Fibroblast of lung (primary cell): ENCODE measurements at regions not wholly inside any gene's neighbourhood (a gene's known extent, or its start where the extent isn't known, plus 50 kb on each side); places are given as distances from the start of the nearest gene placed in this dataset.
A peak's percentile ranks its signal among the peaks of the same experiment; 100 is the strongest.

Source experiments
- DNase-seq, 2 donors: peaks; one replicate each; pipeline versions ENCODE4 v3.0.0 to v3.0.0-alpha.2; 2010; ENCODE audit warnings: low read depth in 2 of 2
- H2AFZ ChIP-seq: 2 replicates; pipeline ENCODE4 v1.5.1; 2012; ENCODE audit warnings: low read length, control low read depth, inconsistent platforms
- H3K27ac ChIP-seq: 2 replicates; pipeline ENCODE4 v1.5.1; 2011; ENCODE audit warnings: low read length, control low read depth; ENCODE audit not compliant: insufficient read depth
- H3K27me3 ChIP-seq: 2 replicates; pipeline ENCODE4 v1.5.1; 2011; ENCODE audit warnings: mild to moderate bottlenecking, low read length; ENCODE audit not compliant: control insufficient read depth, insufficient read depth
- H3K36me3 ChIP-seq: 2 replicates; pipeline ENCODE4 v1.5.1; 2011; ENCODE audit warnings: low read length; ENCODE audit not compliant: control insufficient read depth, insufficient read depth
- H3K4me1 ChIP-seq: 2 replicates; pipeline ENCODE4 v1.5.1; 2011; ENCODE audit warnings: low read length; ENCODE audit not compliant: control insufficient read depth, insufficient read depth; ENCODE audit errors: extremely low read depth
- H3K4me2 ChIP-seq: 2 replicates; pipeline ENCODE4 v1.5.1; 2011; ENCODE audit warnings: low read length, control low read depth; ENCODE audit not compliant: insufficient read depth; ENCODE audit errors: extremely low read depth
- H3K4me3 ChIP-seq, 4 experiments: fragments of 200-600 bp in 1 of 4; sonication (generic) in 1 of 4; replicated peaks in 1 of 4; 2 replicates each; pipeline ENCODE4 v1.5.1; 2011 to 2016; ENCODE audit warnings: low read length in 4 of 4, low read depth in 3 of 4, mild to moderate bottlenecking in 3 of 4, control low read depth in 2 of 4, inconsistent platforms in 1 of 4, mixed read lengths in 1 of 4; ENCODE audit not compliant: insufficient read depth in 1 of 4; ENCODE audit errors: control extremely low read depth in 1 of 4
- H3K79me2 ChIP-seq: 2 replicates; pipeline ENCODE4 v1.5.1; 2012; ENCODE audit warnings: mild to moderate bottlenecking, low read length, inconsistent platforms; ENCODE audit not compliant: control insufficient read depth, insufficient read depth
- H3K9ac ChIP-seq: 2 replicates; pipeline ENCODE4 v1.5.1; 2011; ENCODE audit warnings: mild to moderate bottlenecking, low read length, control low read depth; ENCODE audit not compliant: insufficient read depth
- H3K9me3 ChIP-seq: 2 replicates; pipeline ENCODE4 v1.5.1; 2012; ENCODE audit warnings: low read depth, low read length; ENCODE audit not compliant: control insufficient read depth, insufficient read depth
- H4K20me1 ChIP-seq: 2 replicates; pipeline ENCODE4 v1.5.1; 2011; ENCODE audit warnings: low read length; ENCODE audit not compliant: control insufficient read depth, insufficient read depth; ENCODE audit errors: extremely low read depth
- EZH2 ChIP-seq: IDR thresholded peaks from 2 replicates; pipeline ENCODE4 v1.5.1; 2012; ENCODE audit warnings: low read length, control low read depth, mild to moderate bottlenecking; ENCODE audit errors: missing control alignments
- TF ChIP-seq, protein P1 (sequence below), 2 donors: IDR thresholded peaks in 1 of 2; conservative IDR thresholded peaks in 1 of 2; 1 replicate in 1 of 2; 2 replicates in 1 of 2; pipeline ENCODE4 v1.5.1; 2011 to 2012; ENCODE audit warnings: low read length in 2 of 2, control low read depth in 1 of 2, inconsistent platforms in 1 of 2, low read depth in 1 of 2, mild to moderate bottlenecking in 1 of 2

DNA sequence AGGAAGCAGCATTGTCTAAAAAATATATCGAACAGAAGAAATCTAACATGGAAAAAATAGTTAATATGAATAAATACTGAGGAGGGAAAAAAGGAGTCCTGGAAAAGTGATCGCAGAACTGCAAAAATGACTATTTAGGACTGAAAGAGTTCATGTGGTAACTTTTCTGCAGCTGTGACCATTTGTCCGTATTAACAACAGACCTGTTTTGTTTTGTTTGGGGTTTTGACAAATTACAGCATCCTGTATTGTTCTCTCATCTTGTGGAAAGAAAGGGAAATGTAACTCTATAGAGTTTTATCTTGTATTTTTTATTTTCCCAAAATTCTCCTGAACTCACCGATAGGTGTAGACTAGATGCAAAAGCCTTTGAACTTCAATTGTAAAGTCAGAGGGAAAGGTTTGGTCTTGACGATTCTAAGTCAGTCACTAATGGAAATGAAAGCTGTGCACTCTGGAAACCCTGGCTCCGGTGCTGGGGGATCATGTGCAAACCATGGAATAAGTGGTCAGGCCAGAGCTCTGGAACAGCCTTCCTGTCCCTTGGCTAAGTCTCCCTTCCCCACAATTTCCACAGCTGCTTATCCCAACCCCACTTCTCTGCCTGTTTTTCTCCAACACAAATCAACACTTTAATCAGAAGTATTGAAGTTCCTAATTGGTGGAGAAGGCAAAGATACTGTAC lies 51.2 kb upstream of the MARCKS start:
- Histone ChIP-seq H3K79me2 (no peaks in the 10 kb centered on the region), H3K9ac (no peak overlapping the region), H3K27ac (no peak overlapping the region), H2AFZ (peak overlapping the region; percentile 23), H3K4me1 (no peaks in the 10 kb centered on the region), H3K36me3 (no peaks in the 10 kb centered on the region), H4K20me1 (no peaks in the 10 kb centered on the region), H3K4me3 (no peak overlapping the region), H3K27me3 (no peaks in the 10 kb centered on the region), H3K9me3 (no peaks in the 10 kb centered on the region), H3K4me2 (no peak overlapping the region)
- DNase-seq: no peak
- TF ChIP-seq EZH2: no peak
- TF ChIP-seq, protein P1, sequence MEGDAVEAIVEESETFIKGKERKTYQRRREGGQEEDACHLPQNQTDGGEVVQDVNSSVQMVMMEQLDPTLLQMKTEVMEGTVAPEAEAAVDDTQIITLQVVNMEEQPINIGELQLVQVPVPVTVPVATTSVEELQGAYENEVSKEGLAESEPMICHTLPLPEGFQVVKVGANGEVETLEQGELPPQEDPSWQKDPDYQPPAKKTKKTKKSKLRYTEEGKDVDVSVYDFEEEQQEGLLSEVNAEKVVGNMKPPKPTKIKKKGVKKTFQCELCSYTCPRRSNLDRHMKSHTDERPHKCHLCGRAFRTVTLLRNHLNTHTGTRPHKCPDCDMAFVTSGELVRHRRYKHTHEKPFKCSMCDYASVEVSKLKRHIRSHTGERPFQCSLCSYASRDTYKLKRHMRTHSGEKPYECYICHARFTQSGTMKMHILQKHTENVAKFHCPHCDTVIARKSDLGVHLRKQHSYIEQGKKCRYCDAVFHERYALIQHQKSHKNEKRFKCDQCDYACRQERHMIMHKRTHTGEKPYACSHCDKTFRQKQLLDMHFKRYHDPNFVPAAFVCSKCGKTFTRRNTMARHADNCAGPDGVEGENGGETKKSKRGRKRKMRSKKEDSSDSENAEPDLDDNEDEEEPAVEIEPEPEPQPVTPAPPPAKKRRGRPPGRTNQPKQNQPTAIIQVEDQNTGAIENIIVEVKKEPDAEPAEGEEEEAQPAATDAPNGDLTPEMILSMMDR (conservative IDR thresholded peaks at IDR 0.05 in 1 of 2, IDR thresholded peaks at IDR 0.05 in 1 of 2; ENCODE audit: low read depth in 1 of 2, low read length in 2 of 2): no peak
